ENCODE measurements at regions not wholly inside any gene's neighbourhood (a gene's known extent, or its start where the extent isn't known, plus 50 kb on each side); places are given as distances from the start of the nearest gene placed in this dataset.

- DNase-seq = no peak
Measured at GRCh38 chr9:28034242-28034641, 461.0 kb upstream of the C9orf72 start.

- DNase-seq = no peak
Measured at GRCh38 chr9:28037968-28038367, 464.7 kb upstream of the C9orf72 start.

- DNase-seq = no peak
Measured at GRCh38 chr9:28045051-28045450, 471.8 kb upstream of the C9orf72 start.

- DNase-seq = no peak
Measured at GRCh38 chr9:28050046-28050445, 476.8 kb upstream of the C9orf72 start.

GRCh38 chr9:28050941-28051340 is 477.7 kb upstream of the C9orf72 start:
- no peak for DNase-seq

GRCh38 chr9:28051559-28052503 is 478.6 kb upstream of the C9orf72 start:
- no peak for DNase-seq

- no peak for DNase-seq
Measured at GRCh38 chr9:28053096-28053777, 480.0 kb upstream of the C9orf72 start.

GRCh38 chr9:28056006-28056405 is 482.7 kb upstream of the C9orf72 start:
- DNase-seq = no peak

- no peak for DNase-seq
Measured at GRCh38 chr9:28056466-28056865, 483.2 kb upstream of the C9orf72 start.

- DNase-seq = no peak
Measured at GRCh38 chr9:28059192-28059591, 485.9 kb upstream of the C9orf72 start.

GRCh38 chr9:28064241-28064815 is 491.0 kb upstream of the C9orf72 start:
- no peak for DNase-seq

- peak; percentile 7 for DNase-seq
Measured at GRCh38 chr9:28073270-28073669, 500.0 kb upstream of the C9orf72 start.

GRCh38 chr9:28079677-28080076 is 506.4 kb upstream of the C9orf72 start:
- no peak for DNase-seq

- DNase-seq = no peak
Measured at GRCh38 chr9:28082671-28083070, 509.4 kb upstream of the C9orf72 start.

GRCh38 chr9:28086881-28087280 is 513.6 kb upstream of the C9orf72 start:
- no peak for DNase-seq

- DNase-seq = peak; percentile 95
Measured at GRCh38 chr9:28092981-28093936, 520.0 kb upstream of the C9orf72 start.

- DNase-seq = no peak
Measured at GRCh38 chr9:28101509-28101908, 528.2 kb upstream of the C9orf72 start.

- no peak for DNase-seq
Measured at GRCh38 chr9:28105001-28105400, 531.7 kb upstream of the C9orf72 start.

- no peak for DNase-seq
Measured at GRCh38 chr9:28120184-28120583, 546.9 kb upstream of the C9orf72 start.

- no peak for DNase-seq
Measured at GRCh38 chr9:28120626-28121025, 547.3 kb upstream of the C9orf72 start.

- no peak for DNase-seq
Measured at GRCh38 chr9:28121366-28121765, 548.1 kb upstream of the C9orf72 start.

GRCh38 chr9:28124917-28125316 is 551.6 kb upstream of the C9orf72 start:
- no peak for DNase-seq

- peak; percentile 32 for DNase-seq
Measured at GRCh38 chr9:28127101-28127500, 553.8 kb upstream of the C9orf72 start.
